SK-N-MC (cell line): ENCODE measurements at regions not wholly inside any gene's neighbourhood (a gene's known extent, or its start where the extent isn't known, plus 50 kb on each side); places are given as distances from the start of the nearest gene placed in this dataset.

ENCODE experiments used
- DNase-seq: peaks from one replicate; pipeline ENCODE4 v3.0.0-alpha.2; 2011; ENCODE audit warnings: low read depth, low spot score
- H3K27ac ChIP-seq: fragments of 200-600 bp; sonication (generic); 2 replicates; pipeline ENCODE4 v1.5.1; 2016; ENCODE audit warnings: mixed run types
- H3K36me3 ChIP-seq: fragments of 200-600 bp; sonication (generic); 2 replicates; pipeline ENCODE4 v1.6.1; 2017; ENCODE audit warnings: antibody characterized with exemption, low read length, mixed read lengths; ENCODE audit not compliant: insufficient read depth
- H3K4me3 ChIP-seq: fragments of 200-600 bp; sonication (generic); 2 replicates; pipeline ENCODE4 v1.5.1; 2016
- H3K9ac ChIP-seq: fragments of 200-600 bp; sonication (generic); 2 replicates; pipeline ENCODE4 v1.8.0; 2017; ENCODE audit warnings: mixed run types, mixed read lengths; ENCODE audit not compliant: insufficient read length
- H3K9me3 ChIP-seq: fragments of 200-600 bp; sonication (generic); 2 replicates; pipeline ENCODE4 v1.6.1; 2017; ENCODE audit warnings: low read depth, mild to moderate bottlenecking, antibody characterized with exemption, low read length, moderate library complexity, mixed read lengths
- EZH2 ChIP-seq: fragments of 200-600 bp; sonication (generic); IDR thresholded peaks from one replicate; pipeline ENCODE4 v1.6.1; 2017; ENCODE audit warnings: antibody characterized with exemption
- FOXP2 ChIP-seq: optimal IDR thresholded peaks from 2 replicates; pipeline ENCODE3; 2011; ENCODE audit warnings: mild to moderate bottlenecking, moderate library complexity; ENCODE audit not compliant: insufficient read depth; ENCODE audit errors: extremely low read length, control extremely low read depth
- POLR2AphosphoS5 ChIP-seq: IDR thresholded peaks from 2 replicates; pipeline ENCODE4 v1.6.1; 2012; ENCODE audit warnings: mild to moderate bottlenecking, low read depth, low read length, borderline replicate concordance

GRCh38 chr18:65255417-65255816 is 495.4 kb upstream of the CDH7 start:
- H3K27ac ChIP-seq, result no peak overlapping the region
- H3K9me3 ChIP-seq, result no peaks in the 10 kb centered on the region
- no peak for TF ChIP-seq FOXP2
- no peak for TF ChIP-seq POLR2AphosphoS5
- TF ChIP-seq EZH2, result no peak
- no peak overlapping the region for H3K9ac ChIP-seq
- no peaks in the 10 kb centered on the region for H3K36me3 ChIP-seq
- no peak for DNase-seq
- no peak overlapping the region for H3K4me3 ChIP-seq

GRCh38 chr18:65239787-65240186 is 511.0 kb upstream of the CDH7 start:
- no peak overlapping the region for H3K9ac ChIP-seq
- H3K9me3 ChIP-seq, result no peaks in the 10 kb centered on the region
- H3K4me3 ChIP-seq, result no peak overlapping the region
- no peak overlapping the region for H3K27ac ChIP-seq
- DNase-seq, result no peak
- H3K36me3 ChIP-seq, result no peaks in the 10 kb centered on the region
- no peak for TF ChIP-seq FOXP2
- TF ChIP-seq EZH2, result no peak
- TF ChIP-seq POLR2AphosphoS5, result no peak

- Histone ChIP-seq H3K9ac (no peak overlapping the region), H3K36me3 (no peaks in the 10 kb centered on the region), H3K4me3 (no peak overlapping the region), H3K27ac (no peak overlapping the region), H3K9me3 (no peaks in the 10 kb centered on the region)
- TF ChIP-seq POLR2AphosphoS5, result no peak
- no peak for TF ChIP-seq EZH2
- no peak for TF ChIP-seq FOXP2
- no peak for DNase-seq
These were observed 514.7 kb upstream of the CDH7 start for GRCh38 chr18:65235966-65236624.

DNA sequence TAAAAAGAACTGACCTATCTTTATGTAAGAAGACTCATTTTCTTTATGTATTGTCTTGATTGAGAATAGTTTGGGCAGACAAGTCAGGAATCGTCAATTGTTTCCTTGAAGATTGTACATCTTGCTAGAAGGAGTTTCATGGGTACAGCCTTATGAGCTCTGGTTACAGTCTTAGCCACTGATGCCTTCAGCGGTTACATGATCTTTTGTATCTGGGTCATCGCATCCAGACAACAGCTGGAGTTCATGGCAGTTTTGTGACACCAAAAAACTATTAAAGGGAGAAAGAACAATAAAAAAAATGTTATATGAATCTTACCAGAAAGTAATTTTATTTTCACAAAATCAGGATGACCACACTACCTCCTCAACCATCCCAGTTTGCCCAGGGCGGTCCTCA is 520.5 kb upstream of the CDH7 start:
- no peak overlapping the region for H3K4me3 ChIP-seq
- H3K27ac ChIP-seq, result no peak overlapping the region
- TF ChIP-seq FOXP2 (no peak), EZH2 (no peak), POLR2AphosphoS5 (no peak)

GRCh38 chr18:65227970-65228369 is 522.8 kb upstream of the CDH7 start:
- no peak for DNase-seq
- TF ChIP-seq POLR2AphosphoS5, result no peak
- no peak for TF ChIP-seq EZH2
- TF ChIP-seq FOXP2, result no peak
- no peak overlapping the region for H3K4me3 ChIP-seq
- H3K9me3 ChIP-seq, result no peaks in the 10 kb centered on the region
- no peak overlapping the region for H3K27ac ChIP-seq
- no peak overlapping the region for H3K9ac ChIP-seq
- no peaks in the 10 kb centered on the region for H3K36me3 ChIP-seq

More for the DNA sequence above, 520.5 kb upstream of the CDH7 start:
- no peaks in the 10 kb centered on the region for H3K36me3 ChIP-seq
- H3K9ac ChIP-seq, result no peak overlapping the region
- DNase-seq, result no peak
- no peaks in the 10 kb centered on the region for H3K9me3 ChIP-seq

DNA sequence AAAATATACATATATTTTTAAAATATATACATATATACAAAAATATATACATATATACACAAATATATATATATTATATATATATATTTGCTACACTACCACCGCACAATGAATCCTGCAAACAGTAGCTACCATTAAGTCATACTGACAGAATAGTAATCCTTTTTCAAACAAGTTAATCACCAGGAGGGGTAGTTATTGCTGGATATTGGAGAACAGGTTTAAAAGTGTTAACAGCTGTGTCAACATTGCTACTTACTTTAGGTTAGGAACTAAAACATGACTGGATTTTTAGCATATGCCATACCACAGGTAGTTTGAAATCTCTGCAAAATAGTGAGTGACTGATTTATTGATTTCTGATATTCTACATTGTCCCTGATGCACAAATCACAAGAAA is 529.1 kb upstream of the CDH7 start:
- TF ChIP-seq FOXP2 (no peak), EZH2 (no peak), POLR2AphosphoS5 (no peak)
- DNase-seq, result no peak
- no peak overlapping the region for H3K4me3 ChIP-seq

DNA sequence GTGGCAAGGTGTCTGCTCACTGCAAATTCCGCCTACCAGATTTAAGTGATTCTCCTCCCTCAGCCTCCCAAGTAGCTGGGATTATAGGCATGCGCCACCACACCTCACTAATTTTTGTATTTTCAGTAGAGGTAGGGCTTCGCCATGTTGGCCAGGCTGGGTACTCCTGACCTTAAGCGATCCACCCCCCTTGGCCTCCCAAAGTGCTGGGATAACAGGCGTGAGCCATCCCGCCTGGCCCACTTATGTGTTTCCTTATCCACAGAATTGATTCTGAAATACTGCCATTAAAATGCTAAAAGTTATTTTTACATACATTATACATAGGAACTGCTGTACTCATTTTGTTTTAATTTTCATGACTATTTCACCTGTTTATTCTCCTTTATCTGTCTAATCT is 529.7 kb upstream of the CDH7 start:
- TF ChIP-seq FOXP2 (no peak), EZH2 (no peak), POLR2AphosphoS5 (no peak)
- no peaks in the 10 kb centered on the region for H3K36me3 ChIP-seq
- no peak overlapping the region for H3K4me3 ChIP-seq
- H3K27ac ChIP-seq, result no peak overlapping the region
- no peaks in the 10 kb centered on the region for H3K9me3 ChIP-seq
- no peak overlapping the region for H3K9ac ChIP-seq
- DNase-seq, result no peak

More for the DNA sequence above, 529.1 kb upstream of the CDH7 start:
- H3K27ac ChIP-seq, result no peak overlapping the region
- H3K9me3 ChIP-seq, result no peaks in the 10 kb centered on the region
- no peaks in the 10 kb centered on the region for H3K36me3 ChIP-seq
- H3K9ac ChIP-seq, result no peak overlapping the region

- H3K9me3 ChIP-seq, result no peaks in the 10 kb centered on the region
- no peak overlapping the region for H3K4me3 ChIP-seq
- no peak overlapping the region for H3K9ac ChIP-seq
- H3K27ac ChIP-seq, result no peak overlapping the region
- TF ChIP-seq POLR2AphosphoS5, result no peak
- no peak for TF ChIP-seq EZH2
- no peak for TF ChIP-seq FOXP2
- no peak for DNase-seq
- no peaks in the 10 kb centered on the region for H3K36me3 ChIP-seq
These were observed 534.8 kb upstream of the CDH7 start for GRCh38 chr18:65215865-65216466.
